AG08396 (cell line): ENCODE measurements at regions not wholly inside any gene's neighbourhood (a gene's known extent, or its start where the extent isn't known, plus 50 kb on each side); places are given as distances from the start of the nearest gene placed in this dataset.

Experiments
- DNase-seq: peaks from one replicate; pipeline ENCODE4 v3.0.0; 2012; ENCODE audit warnings: low spot score, mixed read lengths

GRCh38 chr6:92942549-92942948 is 476.8 kb downstream of the EPHA7 start:
- DNase-seq, result no peak

- DNase-seq, result no peak
Measured at GRCh38 chr6:92934625-92935024, 484.7 kb downstream of the EPHA7 start.

- no peak for DNase-seq
Measured at GRCh38 chr6:92930171-92930570, 489.2 kb downstream of the EPHA7 start.

GRCh38 chr6:92922216-92922806 is 497.0 kb downstream of the EPHA7 start:
- no peak for DNase-seq

GRCh38 chr6:92915466-92915865 is 503.9 kb downstream of the EPHA7 start:
- no peak for DNase-seq

GRCh38 chr6:92911301-92911700 is 508.1 kb downstream of the EPHA7 start:
- no peak for DNase-seq

GRCh38 chr6:92910646-92911045 is 508.7 kb downstream of the EPHA7 start:
- DNase-seq, result no peak

GRCh38 chr6:92906385-92906784 is 513.0 kb downstream of the EPHA7 start:
- no peak for DNase-seq

- DNase-seq, result no peak
Measured at GRCh38 chr6:92893741-92894140, 525.6 kb downstream of the EPHA7 start.

- DNase-seq, result no peak
Measured at GRCh38 chr6:92892626-92893170, 526.7 kb downstream of the EPHA7 start.

GRCh38 chr6:92888316-92888715 is 531.0 kb downstream of the EPHA7 start:
- no peak for DNase-seq

- no peak for DNase-seq
Measured at GRCh38 chr6:92887871-92888270, 531.5 kb downstream of the EPHA7 start.

GRCh38 chr6:92879526-92879925 is 539.8 kb downstream of the EPHA7 start:
- no peak for DNase-seq

- no peak for DNase-seq
Measured at GRCh38 chr6:92864966-92865555, 554.3 kb downstream of the EPHA7 start.

GRCh38 chr6:92849636-92850035 is 569.7 kb downstream of the EPHA7 start:
- DNase-seq, result no peak

- DNase-seq, result no peak
Measured at GRCh38 chr6:92848901-92849300, 570.5 kb downstream of the EPHA7 start.

GRCh38 chr6:92848459-92848858 is 570.9 kb downstream of the EPHA7 start:
- DNase-seq, result no peak

- DNase-seq, result no peak
Measured at GRCh38 chr6:92847988-92848387, 571.4 kb downstream of the EPHA7 start.

- no peak for DNase-seq
Measured at GRCh38 chr6:92840246-92840930, 579.0 kb downstream of the EPHA7 start.

GRCh38 chr6:92828788-92829187 is 590.6 kb downstream of the EPHA7 start:
- DNase-seq, result no peak

- DNase-seq, result no peak
Measured at GRCh38 chr6:92827104-92827503, 592.3 kb downstream of the EPHA7 start.

GRCh38 chr6:92826633-92827032 is 592.7 kb downstream of the EPHA7 start:
- DNase-seq, result no peak

GRCh38 chr6:92822222-92822621 is 597.1 kb downstream of the EPHA7 start:
- no peak for DNase-seq
